Duodenal mucosa (tissue), 2 donors: ENCODE measurements at regions not wholly inside any gene's neighbourhood (a gene's known extent, or its start where the extent isn't known, plus 50 kb on each side); places are given as distances from the start of the nearest gene placed in this dataset.

Source experiments
- H3K27ac ChIP-seq: one replicate; pipeline ENCODE4 v1.7.0; 2013; ENCODE audit warnings: low read depth, low read length
- H3K27me3 ChIP-seq, 2 donors: one replicate each; pipeline ENCODE4 v1.7.0; 2013; ENCODE audit warnings: low read length in 2 of 2, control low read depth in 1 of 2; ENCODE audit not compliant: insufficient read depth in 2 of 2, control insufficient read depth in 1 of 2
- H3K36me3 ChIP-seq, 2 donors: one replicate each; pipeline ENCODE4 v1.7.0; 2013; ENCODE audit warnings: low read length in 2 of 2, control low read depth in 1 of 2; ENCODE audit not compliant: insufficient read depth in 2 of 2, control insufficient read depth in 1 of 2
- H3K4me1 ChIP-seq, 2 donors: one replicate each; pipeline ENCODE4 v1.7.0; 2013; ENCODE audit warnings: low read length in 2 of 2, control low read depth in 1 of 2; ENCODE audit not compliant: insufficient read depth in 2 of 2, control insufficient read depth in 1 of 2
- H3K4me3 ChIP-seq, 2 donors: one replicate each; pipeline ENCODE4 v1.7.0; 2013; ENCODE audit warnings: low read length in 2 of 2, low read depth in 1 of 2
- H3K9ac ChIP-seq, 2 donors: one replicate each; pipeline ENCODE4 v1.7.0; 2013; ENCODE audit warnings: low read length in 2 of 2, low read depth in 1 of 2
- H3K9me3 ChIP-seq, 2 donors: one replicate each; pipeline ENCODE4 v1.7.0; 2013; ENCODE audit warnings: low read length in 2 of 2, control low read depth in 1 of 2; ENCODE audit not compliant: control insufficient read depth in 1 of 2

DNA sequence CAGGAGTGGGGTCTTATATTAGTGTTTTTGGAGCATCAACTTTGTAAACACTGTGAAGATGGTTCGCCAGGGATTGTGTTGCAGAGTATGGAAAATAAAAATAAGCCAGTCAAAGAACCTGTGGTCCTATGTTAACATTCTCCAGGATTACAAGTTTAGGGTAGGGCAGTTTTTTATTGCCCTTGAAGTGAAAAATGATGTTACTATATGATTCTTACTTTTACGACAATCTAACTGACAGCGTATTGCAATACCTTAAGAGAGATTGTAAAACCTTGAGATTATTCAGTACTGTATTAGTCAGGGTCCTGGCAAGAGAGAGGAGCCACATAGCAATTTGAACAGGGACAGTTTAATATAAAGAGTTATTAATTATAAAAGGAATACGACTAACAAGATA, 144.7 kb upstream of the ZNF608 start:
- H3K9ac ChIP-seq, result no peak overlapping the region
- H3K4me1 ChIP-seq, result peaks cover 8 to 17% of the 10 kb centered on the region in 2 donors
- no peak overlapping the region for H3K27ac ChIP-seq
- no peaks in the 10 kb centered on the region for H3K36me3 ChIP-seq
- no peaks in the 10 kb centered on the region for H3K27me3 ChIP-seq
- peaks cover 0 to under 1% of the 10 kb centered on the region in 2 donors for H3K9me3 ChIP-seq
- no peak overlapping the region for H3K4me3 ChIP-seq

DNA sequence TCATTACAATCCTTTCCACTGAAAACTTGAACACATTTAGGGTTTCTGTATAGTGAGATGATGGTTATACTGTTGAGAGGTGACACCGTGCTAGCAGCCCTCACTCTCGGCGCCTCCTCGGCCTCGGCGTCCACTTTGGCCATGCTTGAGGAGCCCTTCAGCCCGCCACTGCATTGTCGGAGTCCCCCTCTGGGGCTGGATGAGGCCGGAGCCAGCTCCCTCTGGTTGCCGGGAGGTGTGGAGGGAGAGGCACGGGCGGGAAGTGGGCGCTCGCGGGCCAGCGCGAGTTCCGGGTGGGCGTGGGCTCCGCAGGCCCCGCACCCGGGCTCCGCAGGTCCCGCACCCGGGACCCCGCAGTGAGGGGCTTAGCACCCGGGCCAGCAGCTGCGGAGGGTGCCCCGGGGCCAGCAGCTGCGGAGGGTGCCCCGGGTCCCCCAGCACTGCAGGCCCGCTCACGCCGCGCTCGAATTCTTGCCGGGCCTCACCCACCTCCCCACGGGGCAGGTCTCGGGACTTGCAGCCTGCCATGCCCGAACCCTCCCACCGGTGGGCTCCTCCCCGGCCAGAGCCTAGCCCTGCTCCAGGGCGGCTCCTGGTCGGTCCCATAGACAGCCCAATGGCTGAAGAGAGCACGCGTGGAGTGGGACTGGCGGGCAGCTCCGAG, 145.9 kb upstream of the ZNF608 start:
- H3K9me3 ChIP-seq, result no peaks in the 10 kb centered on the region
- no peak overlapping the region for H3K4me3 ChIP-seq

DNA sequence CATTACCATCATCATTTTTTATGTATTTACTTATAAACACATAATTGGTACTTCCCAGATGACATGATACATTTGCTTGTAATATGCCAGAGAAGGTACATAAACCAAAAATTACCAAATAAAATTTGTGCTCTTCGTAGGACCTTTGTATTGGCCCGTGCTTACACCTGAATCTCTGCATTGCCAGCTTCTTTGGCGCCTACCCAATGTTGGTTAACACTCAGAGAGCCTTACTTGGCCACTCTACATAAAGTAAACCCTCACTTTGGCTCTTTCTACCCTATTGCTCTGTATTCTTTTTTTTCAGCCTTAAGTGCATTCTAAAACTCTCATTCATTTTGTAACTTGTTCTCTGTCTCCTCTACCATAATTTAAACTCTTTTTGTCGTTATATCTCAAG, 148.1 kb upstream of the ZNF608 start:
- no peaks in the 10 kb centered on the region for H3K36me3 ChIP-seq
- no peaks in the 10 kb centered on the region for H3K9me3 ChIP-seq
- H3K9ac ChIP-seq, result no peak overlapping the region
- H3K27me3 ChIP-seq, result no peaks in the 10 kb centered on the region
- H3K27ac ChIP-seq, result no peak overlapping the region
- H3K4me3 ChIP-seq, result no peak overlapping the region
- peaks cover 0 to 1% of the 10 kb centered on the region in 2 donors for H3K4me1 ChIP-seq

More for the DNA sequence above, 145.9 kb upstream of the ZNF608 start:
- no peaks in the 10 kb centered on the region for H3K27me3 ChIP-seq
- peaks cover 8 to 15% of the 10 kb centered on the region in 2 donors for H3K4me1 ChIP-seq
- no peak overlapping the region for H3K9ac ChIP-seq
- no peaks in the 10 kb centered on the region for H3K36me3 ChIP-seq
- H3K27ac ChIP-seq, result no peak overlapping the region

DNA sequence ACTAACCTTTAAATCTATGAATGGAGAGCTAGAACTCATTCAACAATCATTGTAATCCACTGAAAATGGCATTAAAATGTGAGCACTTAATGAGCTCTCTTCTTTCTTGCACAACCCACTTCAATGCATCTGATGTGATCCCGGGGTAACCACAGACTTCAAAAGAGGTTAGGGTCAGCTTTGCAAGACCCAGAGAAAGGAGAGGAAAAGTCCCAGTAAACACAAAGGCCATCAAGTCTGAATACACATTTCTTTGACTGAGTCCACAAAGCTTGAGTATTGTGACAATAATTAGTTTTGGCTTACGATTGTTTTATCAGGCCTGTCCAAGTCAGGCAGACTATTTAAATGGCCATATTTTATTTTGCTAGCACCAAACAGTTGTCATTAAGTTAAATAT, 148.8 kb upstream of the ZNF608 start:
- Histone ChIP-seq H3K27ac (no peak overlapping the region), H3K4me3 (no peak overlapping the region), H3K9me3 (no peaks in the 10 kb centered on the region)

DNA sequence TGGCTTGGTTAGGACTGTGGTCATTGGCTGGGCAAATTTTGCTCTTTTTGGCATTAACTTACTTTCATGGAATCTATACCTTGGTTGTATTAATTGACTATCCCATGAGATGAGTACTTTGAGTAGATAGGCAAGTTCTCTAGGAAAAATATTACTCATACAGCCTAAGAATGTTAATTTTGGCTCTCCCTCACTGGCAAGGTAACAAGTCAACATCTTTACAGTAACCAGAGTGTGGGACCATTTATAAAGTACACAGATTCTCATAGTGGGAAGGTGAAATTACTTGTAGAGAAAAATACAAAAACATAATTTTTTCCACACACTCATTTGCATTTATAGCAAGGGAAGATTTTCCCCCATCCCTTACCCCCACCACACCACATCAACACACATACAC, 154.6 kb upstream of the ZNF608 start:
- Histone ChIP-seq H3K9ac (no peak overlapping the region), H3K9me3 (no peaks in the 10 kb centered on the region), H3K27ac (no peak overlapping the region), H3K4me1 (peaks cover 13 to 20% of the 10 kb centered on the region in 2 donors), H3K4me3 (no peak overlapping the region), H3K27me3 (no peaks in the 10 kb centered on the region), H3K36me3 (no peaks in the 10 kb centered on the region)

More for the DNA sequence above, 148.8 kb upstream of the ZNF608 start:
- Histone ChIP-seq H3K4me1 (no peaks in the 10 kb centered on the region), H3K9ac (no peak overlapping the region), H3K36me3 (no peaks in the 10 kb centered on the region), H3K27me3 (no peaks in the 10 kb centered on the region)

DNA sequence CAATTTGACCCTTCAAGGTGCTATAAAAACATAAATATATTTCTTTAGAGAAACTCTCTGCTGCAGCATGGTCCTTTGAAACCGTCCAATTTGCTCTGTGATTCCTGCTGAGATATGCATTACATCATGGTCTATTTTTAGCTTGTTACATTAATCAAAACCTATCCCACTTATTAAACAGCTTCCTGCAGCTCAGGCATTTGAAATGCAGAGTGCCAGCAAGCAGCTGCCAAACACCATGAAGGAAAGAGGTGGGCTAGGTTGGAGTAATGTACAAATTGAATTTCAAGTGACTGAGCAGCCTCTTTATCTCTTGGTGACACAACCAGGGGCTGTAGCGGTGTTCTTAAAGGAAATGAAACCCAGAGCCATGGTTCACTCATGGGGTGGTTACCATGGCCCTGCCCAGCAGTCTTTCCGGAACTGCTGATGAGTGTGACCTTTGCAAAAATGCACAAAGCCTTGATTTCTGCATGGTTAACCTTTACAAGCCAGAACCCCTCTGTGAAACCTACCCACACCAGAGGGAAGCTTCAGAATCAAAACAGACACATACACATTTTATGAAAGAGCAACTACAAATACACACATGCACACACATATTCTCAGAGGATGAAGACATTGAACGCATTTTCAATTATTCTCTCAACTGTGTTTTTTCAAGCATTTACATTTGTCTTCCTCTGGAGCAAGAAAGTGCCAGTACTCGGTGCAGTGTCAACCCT, 155.8 kb upstream of the ZNF608 start:
- Histone ChIP-seq H3K4me3 (no peak overlapping the region), H3K4me1 (peaks cover 25 to 31% of the 10 kb centered on the region in 2 donors), H3K9ac (no peak overlapping the region), H3K9me3 (no peaks in the 10 kb centered on the region), H3K27me3 (no peaks in the 10 kb centered on the region), H3K27ac (no peak overlapping the region), H3K36me3 (no peaks in the 10 kb centered on the region)

DNA sequence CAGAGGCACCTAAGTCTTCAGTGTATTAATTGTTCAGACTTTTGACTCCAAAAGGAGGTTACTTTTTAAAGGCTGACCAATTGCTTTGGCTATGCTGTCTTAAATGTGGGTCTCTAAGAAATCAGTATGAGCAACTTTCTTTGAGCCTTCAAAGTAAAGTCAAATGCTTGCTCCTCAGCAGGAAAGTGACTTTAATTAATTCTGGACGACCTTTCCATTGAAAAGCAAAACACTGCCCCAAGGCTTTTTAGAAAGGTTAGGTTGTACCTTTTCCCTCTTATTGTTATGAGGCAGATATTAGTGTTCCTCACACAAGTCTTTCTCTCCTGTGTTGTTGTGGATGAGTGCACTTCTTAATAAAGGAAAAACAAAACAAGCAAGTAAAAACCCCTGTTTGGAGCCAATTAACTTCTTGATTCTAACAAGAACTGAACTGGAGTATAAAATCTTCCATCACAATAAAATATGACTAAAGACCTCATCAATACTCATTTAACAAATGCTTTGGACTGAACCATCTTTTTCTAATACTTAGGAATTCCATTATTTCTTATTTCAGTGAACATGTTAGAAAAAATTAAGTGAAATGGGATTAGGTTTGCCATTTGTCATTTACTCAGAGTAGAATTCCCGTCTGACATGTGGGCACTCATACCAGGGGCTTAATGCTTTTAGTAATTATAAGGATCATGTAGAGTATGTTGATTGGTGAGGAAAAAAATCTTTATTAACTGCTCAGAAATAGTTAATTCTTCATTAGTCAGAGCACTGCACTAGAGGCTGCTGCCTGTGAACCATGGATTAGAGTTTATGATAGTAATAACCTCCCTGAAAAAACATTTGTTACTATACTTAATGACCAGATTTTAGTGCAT, 159.1 kb upstream of the ZNF608 start:
- Histone ChIP-seq H3K27me3 (no peaks in the 10 kb centered on the region), H3K9me3 (no peaks in the 10 kb centered on the region), H3K27ac (no peak overlapping the region), H3K4me1 (peaks cover 32 to 52% of the 10 kb centered on the region in 2 donors), H3K36me3 (no peaks in the 10 kb centered on the region), H3K9ac (no peak overlapping the region), H3K4me3 (no peak overlapping the region)

DNA sequence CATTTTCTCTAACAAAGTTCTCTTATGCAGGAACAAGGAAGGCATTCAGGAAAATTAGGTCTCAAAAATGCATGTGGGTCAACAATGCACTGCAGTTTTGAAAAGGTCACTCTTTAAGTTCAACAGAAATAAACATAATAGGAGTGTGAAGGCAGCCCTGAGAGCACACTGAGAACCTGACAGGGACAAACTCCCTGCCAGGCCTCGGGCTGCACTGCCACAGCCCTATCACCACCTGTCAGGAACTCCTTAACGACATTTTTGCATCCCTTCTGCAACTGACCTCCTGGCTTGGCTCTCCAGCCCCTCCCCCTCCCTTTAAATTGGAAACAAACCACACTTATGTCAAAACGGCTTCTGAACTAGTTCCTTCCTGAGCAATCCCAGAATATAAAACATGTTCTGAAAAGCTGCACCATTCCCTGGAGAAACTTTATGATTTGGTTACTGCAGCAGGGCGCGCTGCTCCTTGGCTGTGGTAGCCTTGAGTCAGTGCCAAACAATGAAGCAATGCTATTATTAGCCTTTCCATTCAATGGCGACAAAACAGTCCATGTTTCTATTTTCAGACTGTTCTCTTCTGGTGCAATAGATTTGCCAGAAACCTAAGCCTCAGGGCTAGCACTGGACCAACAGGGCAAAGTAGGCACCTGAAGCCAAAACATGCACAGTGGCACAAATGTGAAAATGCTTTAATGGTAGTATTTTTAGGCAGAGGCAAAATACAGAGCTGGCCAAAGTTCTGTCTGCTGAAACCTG, 160.1 kb upstream of the ZNF608 start:
- H3K36me3 ChIP-seq, result no peaks in the 10 kb centered on the region
- no peak overlapping the region for H3K9ac ChIP-seq
- H3K4me3 ChIP-seq, result no peak overlapping the region
- H3K27me3 ChIP-seq, result no peaks in the 10 kb centered on the region
- peaks cover 32 to 52% of the 10 kb centered on the region in 2 donors for H3K4me1 ChIP-seq
- no peaks in the 10 kb centered on the region for H3K9me3 ChIP-seq
- H3K27ac ChIP-seq, result peak overlapping the region; percentile 26

DNA sequence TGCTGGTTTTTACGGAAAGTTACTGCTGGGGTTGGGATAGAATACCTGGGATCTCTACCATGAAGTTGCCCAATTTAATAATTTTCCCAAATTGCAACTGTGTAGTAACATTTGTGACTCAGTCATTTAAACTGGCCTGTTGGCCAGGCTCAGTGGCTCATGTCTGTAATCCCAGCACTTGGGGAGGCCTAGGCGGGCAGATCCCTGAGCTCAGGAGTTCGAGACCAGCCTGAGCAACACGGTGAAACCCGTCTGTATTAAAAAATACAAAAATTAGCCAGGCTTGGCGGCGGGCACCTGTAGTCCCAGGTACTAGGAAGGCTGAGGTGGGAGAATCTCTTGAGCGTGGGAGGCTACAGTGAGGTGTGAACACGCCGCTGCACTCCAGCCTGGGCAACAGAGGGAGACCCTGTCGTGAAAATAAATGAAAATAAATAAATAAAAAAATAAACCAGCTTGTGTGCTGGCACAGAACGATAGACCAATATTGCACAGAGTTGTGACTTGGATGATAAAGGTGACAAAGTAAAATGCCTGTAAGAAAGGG, 160.7 kb upstream of the ZNF608 start:
- peak overlapping the region; percentile 26 for H3K27ac ChIP-seq
- no peaks in the 10 kb centered on the region for H3K27me3 ChIP-seq
- H3K4me1 ChIP-seq, result peaks cover 29 to 46% of the 10 kb centered on the region in 2 donors
- H3K36me3 ChIP-seq, result no peaks in the 10 kb centered on the region
- H3K9me3 ChIP-seq, result no peaks in the 10 kb centered on the region
- H3K4me3 ChIP-seq, result no peak overlapping the region
- no peak overlapping the region for H3K9ac ChIP-seq
